ENCODE measurements at regions not wholly inside any gene's neighbourhood (a gene's known extent, or its start where the extent isn't known, plus 50 kb on each side); places are given as distances from the start of the nearest gene placed in this dataset.

GRCh38 chr5:63400079-63400478, 562.2 kb downstream of the HTR1A start:
- ChIA-PET CTCF (ENCODE audit: partially characterized antibody) (interaction anchor here (0.6 to 5.4 kb wide), 8 partner anchors 8 to 562 kb away, joined by 3 to 47 read pairs (median 4); partner anchors contain the start of gene HTR1A), POLR2A (ENCODE audit: partially characterized antibody) (no interaction called here)
- WGBS, 2 experiments (ENCODE audit: extremely low coverage in 1 of 2, insufficient coverage in 1 of 2, insufficient read length in 1 of 2, insufficient replicate concordance in 2 of 2, low coverage in 1 of 2, low lambda C conversion rate in 2 of 2, missing lambda C conversion rate in 1 of 2): 95% methylated on average over 2 of the region's 2 CpGs; no CpG with 5 or more reads in 1 of the 2 experiments
- no peak overlapping the region for H3K9ac ChIP-seq (replicated peaks in 1 of 4; ENCODE audit: extremely low read depth in 1 of 4, low read depth in 3 of 4, low read length in 3 of 4)
- H3K27me3 ChIP-seq (replicated peaks in 1 of 4; ENCODE audit: control insufficient read depth in 3 of 4, extremely low read depth in 1 of 4, insufficient read depth in 3 of 4, low read length in 3 of 4): no peaks in the 10 kb centered on the region
- no peak overlapping the region for H2AFZ ChIP-seq (ENCODE audit: low read length)
- no peak for DNase-seq (ENCODE audit: low read depth in 1 of 2, low spot score in 2 of 2)
- no peak overlapping the region for H2BK12ac ChIP-seq (ENCODE audit: low read depth, low read length)
- H3K36me3 ChIP-seq (ENCODE audit: control insufficient read depth in 2 of 4, insufficient read depth in 4 of 4, low read length in 3 of 4): no peaks in the 10 kb centered on the region
- H3K18ac ChIP-seq (ENCODE audit: extremely low read depth, low read length): no peak overlapping the region
- H3K79me2 ChIP-seq (ENCODE audit: control insufficient read depth in 1 of 2, insufficient read depth in 2 of 2, low read length in 2 of 2): no peaks in the 10 kb centered on the region
- H3K14ac ChIP-seq (ENCODE audit: insufficient read length): no peak overlapping the region
- no peak overlapping the region for H3K4me3 ChIP-seq (ENCODE audit: extremely low read depth in 1 of 4, insufficient read depth in 2 of 4, low read depth in 3 of 4, low read length in 4 of 4)
- H3K23ac ChIP-seq (ENCODE audit: insufficient read length): no peak overlapping the region
- no peak overlapping the region for H2BK120ac ChIP-seq (replicated peaks; ENCODE audit: low read depth, low read length)
- FAIRE-seq: no peak
- H3K27ac ChIP-seq (ENCODE audit: low read depth, low read length): no peak overlapping the region
- H2BK5ac ChIP-seq (ENCODE audit: low read depth, low read length): no peak overlapping the region
- H4K8ac ChIP-seq (ENCODE audit: extremely low read depth, insufficient read depth, low read length): no peak overlapping the region
- no peaks in the 10 kb centered on the region for H4K20me1 ChIP-seq (replicated peaks in 1 of 2; ENCODE audit: control insufficient read depth in 1 of 2, insufficient read depth in 2 of 2, low read length in 2 of 2)
- no peak overlapping the region for H2BK15ac ChIP-seq (ENCODE audit: low read length)
- no peaks in the 10 kb centered on the region for H3K79me1 ChIP-seq (ENCODE audit: low read depth, low read length)
- H4K91ac ChIP-seq (replicated peaks; ENCODE audit: insufficient read length, low read length): no peak overlapping the region
- H3K9me3 ChIP-seq (ENCODE audit: insufficient read depth in 2 of 2, low read depth in 1 of 2, low read length in 1 of 2): no peaks in the 10 kb centered on the region
- TF ChIP-seq TAF1 (IDR thresholded peaks at IDR 0.05; ENCODE audit: low read depth, low read length) (no peak), TBP (IDR thresholded peaks at IDR 0.05; ENCODE audit: low read depth, low read length) (no peak), CHD2 (IDR thresholded peaks at IDR 0.05; ENCODE audit: low read length) (no peak), SP1 (IDR thresholded peaks at IDR 0.05; ENCODE audit: low read depth, low read length) (no peak), GABPA (IDR thresholded peaks at IDR 0.05; ENCODE audit: borderline replicate concordance, insufficient read depth, low read length) (no peak), YY1 (IDR thresholded peaks at IDR 0.05; ENCODE audit: low read depth, low read length) (no peak), FOSL1 (IDR thresholded peaks at IDR 0.05; ENCODE audit: insufficient read depth, low read depth, low read length) (no peak), POU5F1 (IDR thresholded peaks at IDR 0.05; ENCODE audit: low read depth, low read length) (no peak), SAP30 (IDR thresholded peaks at IDR 0.05; ENCODE audit: insufficient read depth, insufficient replicate concordance, low read length) (no peak)
- H2BK20ac ChIP-seq (ENCODE audit: low read length): no peak overlapping the region
- H2AK5ac ChIP-seq (ENCODE audit: low read depth, low read length): no peak overlapping the region
- H3K56ac ChIP-seq (replicated peaks; ENCODE audit: insufficient read length, low read depth, low read length): no peak overlapping the region
- H3K4me2 ChIP-seq (ENCODE audit: insufficient read depth in 1 of 2, low read depth in 2 of 2, low read length in 2 of 2): no peak overlapping the region
- no peak overlapping the region for H3K4ac ChIP-seq (replicated peaks; ENCODE audit: insufficient read length, low read depth, low read length)
- no peaks in the 10 kb centered on the region for H3K23me2 ChIP-seq (ENCODE audit: low read depth, low read length)
- no peak overlapping the region for H4K5ac ChIP-seq (ENCODE audit: insufficient read length, low read depth, low read length)
- no peaks in the 10 kb centered on the region for H3K4me1 ChIP-seq (replicated peaks in 1 of 4; ENCODE audit: control insufficient read depth in 3 of 4, insufficient read depth in 4 of 4, low read length in 3 of 4)

All from H1 (cell line).